HG02840 (cell line): ENCODE measurements at regions not wholly inside any gene's neighbourhood (a gene's known extent, or its start where the extent isn't known, plus 50 kb on each side); places are given as distances from the start of the nearest gene placed in this dataset.
"Not testable (repeated sequence)": the region's sequence is repeated elsewhere in the genome, so short reads cannot be mapped to it uniquely, and the experiment has no call there.

ENCODE experiments used
- ATAC-seq: cut with Tn5 transposase; IDR thresholded peaks from one replicate; pipeline ENCODE4 v1.9.1; 2021; ENCODE audit warnings: mild to moderate bottlenecking, moderate library complexity, moderate number of reproducible peaks; ENCODE audit not compliant: unreplicated experiment, low FRiP score

GRCh38 chr4:184282895-184283654 lies 65.4 kb upstream of the ENPP6 start:
- ATAC-seq, result peak; percentile 52

DNA sequence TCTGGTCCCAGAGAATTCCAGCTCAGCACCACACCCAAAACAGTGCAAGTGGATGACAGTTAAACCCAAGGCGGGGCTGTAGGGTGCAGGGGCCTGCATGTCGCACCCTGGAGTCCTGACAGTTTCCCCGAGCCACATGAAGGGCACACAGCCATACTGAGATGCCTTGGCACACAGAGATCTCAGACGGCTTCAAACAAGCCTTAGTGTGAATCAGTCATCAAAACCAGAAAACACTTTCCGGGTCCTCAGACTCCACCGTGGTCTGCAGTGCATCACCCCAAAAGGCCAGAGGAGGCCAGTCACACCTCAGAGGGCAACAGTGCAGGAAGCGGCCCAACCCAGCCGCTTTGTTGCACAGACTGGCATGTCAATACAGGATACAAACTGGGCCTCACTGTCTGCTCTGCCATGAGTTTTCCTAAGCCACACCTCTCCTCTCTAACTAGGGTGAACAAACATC lies 64.6 kb upstream of the ENPP6 start:
- no peak for ATAC-seq

- no peak for ATAC-seq
Measured at GRCh38 chr4:184281231-184282139, 63.8 kb upstream of the ENPP6 start.

DNA sequence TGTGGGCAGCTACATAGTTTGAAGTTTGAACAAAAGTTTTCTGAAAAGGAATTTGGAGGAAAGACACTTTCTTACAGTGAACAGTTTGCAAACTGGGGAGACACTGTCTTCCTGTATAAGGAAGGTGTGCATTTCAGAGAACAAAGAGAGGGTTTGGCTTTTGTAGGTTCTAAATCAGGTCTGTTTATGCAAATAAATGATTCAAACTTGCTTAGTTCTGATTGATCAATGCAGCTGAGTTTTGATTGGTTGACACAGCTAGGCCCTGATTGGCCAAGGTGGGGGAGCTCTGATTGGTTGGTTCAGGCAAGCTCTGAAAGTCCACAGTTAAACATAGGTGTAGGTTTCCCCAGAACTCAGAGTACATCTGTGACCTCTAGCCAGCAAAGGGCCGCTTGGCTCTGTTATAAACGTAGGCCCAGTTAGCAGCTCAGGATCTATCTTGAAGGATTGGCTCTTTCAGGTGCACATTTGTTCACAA lies 63.0 kb upstream of the ENPP6 start:
- peak; percentile 30 for ATAC-seq

DNA sequence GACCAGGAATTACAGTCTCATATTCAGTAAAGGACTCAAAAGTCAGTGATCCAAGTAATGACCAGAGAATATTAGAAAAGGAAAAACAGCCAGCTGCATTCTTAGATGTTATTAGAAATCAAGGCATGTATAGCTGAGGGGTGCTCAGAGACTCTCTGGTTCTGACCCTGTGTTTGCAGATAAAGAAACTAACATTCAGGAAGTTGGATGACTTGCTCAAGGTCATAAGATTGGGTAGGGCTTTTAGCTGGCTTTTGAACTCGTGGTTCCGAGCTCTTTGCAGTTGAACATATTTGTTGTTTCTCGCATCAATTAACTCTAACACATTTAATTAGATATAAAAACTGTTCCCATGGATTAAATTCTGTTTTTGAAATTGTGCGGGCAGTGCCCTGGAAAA lies 62.5 kb upstream of the ENPP6 start:
- no peak for ATAC-seq

GRCh38 chr4:184279496-184280061 lies 61.9 kb upstream of the ENPP6 start:
- ATAC-seq, result no peak

GRCh38 chr4:184277769-184278168 lies 60.1 kb upstream of the ENPP6 start:
- ATAC-seq, result not testable (repeated sequence)

DNA sequence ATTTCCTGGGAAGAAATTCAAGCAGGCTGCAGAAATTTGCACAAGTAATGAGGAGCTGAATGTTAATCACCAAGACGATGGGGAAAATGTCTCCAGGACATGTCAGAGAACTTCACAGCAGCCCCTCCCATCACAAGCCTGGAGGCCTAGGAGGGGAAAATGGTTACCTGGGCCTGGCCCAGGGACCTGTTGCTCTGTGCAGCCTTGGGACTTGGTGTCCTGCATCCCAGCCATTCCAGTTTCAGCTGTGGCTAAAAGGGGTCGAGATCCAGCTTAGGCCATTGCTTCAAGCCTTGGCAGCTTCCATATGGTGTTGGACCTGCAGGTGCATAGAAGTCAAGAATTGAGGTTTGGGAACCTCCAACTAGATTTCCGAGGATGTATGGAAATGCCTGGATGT lies 59.3 kb upstream of the ENPP6 start:
- ATAC-seq, result not testable (repeated sequence)

GRCh38 chr4:184276346-184276745 lies 58.7 kb upstream of the ENPP6 start:
- not testable (repeated sequence) for ATAC-seq

GRCh38 chr4:184275766-184276165 lies 58.1 kb upstream of the ENPP6 start:
- no peak for ATAC-seq

- ATAC-seq, result no peak
Measured at GRCh38 chr4:184274286-184274951, 56.7 kb upstream of the ENPP6 start.

GRCh38 chr4:184273166-184274147 lies 55.8 kb upstream of the ENPP6 start:
- ATAC-seq, result no peak

GRCh38 chr4:184270808-184271413 lies 53.2 kb upstream of the ENPP6 start:
- no peak for ATAC-seq

- ATAC-seq, result no peak
Measured at GRCh38 chr4:184269879-184270430, 52.3 kb upstream of the ENPP6 start.

DNA sequence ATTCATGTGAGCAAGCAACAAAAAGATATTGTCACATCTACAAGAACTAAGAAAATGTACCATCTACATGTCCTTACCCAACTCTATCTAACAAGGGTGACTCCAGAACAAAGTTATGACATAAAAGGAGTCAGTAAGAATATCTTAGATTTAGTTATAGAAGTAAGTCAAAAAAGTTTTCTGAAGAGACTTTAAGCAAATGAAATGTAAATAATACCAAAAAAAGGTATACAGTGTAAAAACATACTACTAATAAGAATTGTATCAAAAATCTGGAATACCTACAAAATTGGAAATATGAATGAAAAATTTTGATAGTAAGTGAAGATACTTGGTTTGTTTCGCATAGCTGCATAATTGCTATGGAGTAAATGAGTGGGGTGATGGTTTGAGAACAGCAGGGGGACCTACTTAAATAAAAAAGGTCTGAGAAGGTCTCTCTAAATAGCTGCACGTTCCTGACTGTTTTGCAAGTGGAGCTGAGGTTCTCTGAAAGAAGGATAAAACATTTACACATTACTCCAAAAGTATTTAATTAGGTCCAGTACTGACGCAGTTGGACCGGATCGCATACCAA lies 51.0 kb upstream of the ENPP6 start:
- no peak for ATAC-seq

GRCh38 chr4:184267673-184268583 lies 50.3 kb upstream of the ENPP6 start:
- peak; percentile 76 for ATAC-seq
